Posterior cingulate gyrus (tissue), 11 donors: ENCODE measurements at regions not wholly inside any gene's neighbourhood (a gene's known extent, or its start where the extent isn't known, plus 50 kb on each side); places are given as distances from the start of the nearest gene placed in this dataset.

Experiments used
- DNase-seq, 10 donors: peaks; one replicate each; pipeline versions ENCODE4 v3.0.0 to v3.0.0-alpha.2; 2020 to 2021; ENCODE audit warnings: mixed read lengths in 3 of 10
- intact Hi-C: fragments of 100-400 bp; cut with DNase I; formaldehyde crosslinking; loops from one replicate; pipeline ENCODE4 v1.15.1; 2023

DNA sequence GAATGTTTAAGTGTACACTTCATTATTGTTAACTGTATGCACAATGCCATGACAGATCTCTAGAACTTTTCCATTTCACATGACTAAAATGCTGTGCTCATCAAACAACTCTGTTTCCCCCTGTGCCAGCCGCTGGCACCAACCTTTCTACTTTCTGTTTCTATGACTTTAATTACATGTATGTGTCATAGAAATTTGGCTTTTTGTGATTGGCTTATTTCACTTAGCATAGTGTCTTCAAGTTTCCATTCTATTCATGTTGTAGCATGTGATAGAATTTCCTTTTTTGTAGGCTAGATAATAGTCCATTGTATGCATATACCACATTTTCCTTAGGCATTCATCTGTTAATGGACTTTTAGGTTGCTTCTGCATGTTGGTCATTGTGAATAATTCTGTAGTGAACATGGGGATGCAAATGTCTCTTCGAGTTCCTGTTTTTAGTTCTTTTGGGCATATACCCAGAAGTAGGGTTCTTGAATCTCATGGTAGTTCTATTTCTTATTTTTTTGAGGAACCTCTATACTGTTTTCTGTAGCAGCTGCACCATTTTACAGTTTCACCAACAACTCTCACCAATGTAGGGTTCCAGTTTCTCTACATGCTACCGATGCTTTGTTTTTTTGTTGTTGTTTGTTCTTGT is 184.4 kb upstream of the DMRT1 start:
- intact Hi-C loops: no loop called here

DNA sequence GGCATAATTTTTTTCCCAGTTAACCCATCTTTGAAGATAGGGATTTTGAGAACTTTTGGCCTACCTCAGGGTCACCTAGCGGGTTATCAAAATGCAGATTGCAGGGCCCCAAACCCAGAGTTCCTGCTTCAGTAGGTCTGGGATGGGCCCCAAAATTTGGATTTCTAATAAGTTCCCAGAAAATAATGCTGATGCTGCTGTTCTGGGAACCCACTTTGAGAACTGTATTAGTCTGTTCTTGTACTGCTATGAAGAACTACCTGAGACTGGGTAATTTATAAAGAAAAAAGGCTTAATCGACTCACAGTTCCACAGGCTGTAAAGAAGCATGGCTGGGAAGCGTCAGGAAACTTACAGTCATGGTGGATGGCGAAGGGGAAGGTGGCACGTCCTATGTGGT is 182.2 kb upstream of the DMRT1 start:
- intact Hi-C loops: no loop called here
- DNase-seq: no peak

More for the DNA sequence above, 184.4 kb upstream of the DMRT1 start:
- no peak for DNase-seq

DNA sequence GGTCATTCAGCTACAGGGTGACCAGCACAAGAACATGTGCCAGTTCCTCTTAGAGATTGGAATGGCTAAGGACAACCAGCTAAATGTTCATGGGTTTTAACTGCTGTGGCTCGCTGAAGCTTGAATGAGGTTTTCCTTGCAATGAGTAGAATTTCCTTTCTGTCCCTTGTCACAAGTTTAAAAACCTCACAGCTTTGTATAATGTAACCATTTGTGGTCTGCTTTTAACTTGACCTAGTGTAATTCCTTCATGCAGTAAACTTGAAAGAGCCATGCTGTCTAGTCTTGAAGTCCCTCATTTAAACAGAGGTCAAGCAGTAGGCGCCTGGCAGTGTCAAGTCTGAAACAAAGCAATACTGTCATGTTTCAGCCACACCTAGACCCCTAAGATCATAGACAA is 181.3 kb upstream of the DMRT1 start:
- no peak for DNase-seq

DNA sequence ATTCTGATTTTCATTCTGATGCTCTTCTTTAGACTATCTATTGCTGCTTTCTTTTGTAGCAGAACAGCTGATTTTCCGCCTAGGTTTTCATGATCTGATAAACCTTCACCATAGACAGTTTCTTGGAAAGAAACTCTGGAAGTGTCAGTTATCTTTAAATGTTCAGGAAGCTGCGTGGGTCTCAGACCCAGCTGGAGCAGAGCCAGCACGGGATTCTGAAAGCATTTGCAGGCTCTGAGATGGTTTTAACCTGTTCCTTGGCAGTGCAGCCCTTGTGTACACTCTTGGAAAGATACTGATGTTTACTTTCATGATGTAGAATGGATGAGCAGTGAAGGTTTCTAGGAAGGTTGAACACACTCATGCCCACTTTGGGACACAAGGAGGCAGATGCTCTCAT is 178.0 kb upstream of the DMRT1 start:
- intact Hi-C loops: no loop called here
- DNase-seq: no peak

More for the DNA sequence above, 181.3 kb upstream of the DMRT1 start:
- intact Hi-C loops: no loop called here

DNA sequence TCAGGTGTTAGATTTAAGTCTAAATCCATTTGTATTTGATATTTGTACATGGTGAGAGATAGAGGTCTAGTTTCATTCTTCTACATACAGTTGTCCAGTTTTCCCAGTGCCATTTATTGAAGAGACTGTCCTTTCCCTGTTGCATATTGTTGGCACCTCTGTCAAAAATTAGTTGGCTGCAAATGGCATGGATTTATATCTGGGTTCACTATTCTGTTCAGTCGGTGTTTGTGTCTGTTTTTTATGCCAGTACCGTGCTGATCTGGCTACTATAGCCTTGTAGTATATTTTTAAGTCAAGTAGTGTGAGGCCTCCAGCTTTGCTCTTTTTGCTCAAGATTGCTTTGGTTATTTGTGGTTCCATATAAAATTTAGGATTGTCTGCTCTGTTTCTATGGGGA is 176.2 kb upstream of the DMRT1 start:
- DNase-seq: no peak
- intact Hi-C loops: no loop called here

DNA sequence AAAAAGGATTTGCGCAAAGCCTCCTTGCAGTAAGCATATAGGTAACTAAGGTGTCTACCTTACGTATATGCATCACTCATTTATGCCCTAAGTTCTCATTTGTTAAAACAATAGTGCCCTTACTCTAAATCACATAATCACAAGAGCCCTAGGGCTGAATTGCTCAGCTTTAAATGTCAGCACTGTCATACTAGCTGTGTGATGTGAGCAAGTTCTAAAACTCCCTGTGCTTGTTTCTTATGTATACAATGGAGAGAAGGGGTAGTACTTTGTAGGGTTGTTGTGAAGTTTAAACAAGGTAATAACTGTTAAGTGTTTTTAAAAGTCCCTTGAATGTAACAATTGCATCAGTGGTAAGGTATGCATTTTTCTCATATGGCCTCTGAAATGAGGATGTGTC is 169.5 kb upstream of the DMRT1 start:
- DNase-seq: no peak
- intact Hi-C loops: no loop called here

DNA sequence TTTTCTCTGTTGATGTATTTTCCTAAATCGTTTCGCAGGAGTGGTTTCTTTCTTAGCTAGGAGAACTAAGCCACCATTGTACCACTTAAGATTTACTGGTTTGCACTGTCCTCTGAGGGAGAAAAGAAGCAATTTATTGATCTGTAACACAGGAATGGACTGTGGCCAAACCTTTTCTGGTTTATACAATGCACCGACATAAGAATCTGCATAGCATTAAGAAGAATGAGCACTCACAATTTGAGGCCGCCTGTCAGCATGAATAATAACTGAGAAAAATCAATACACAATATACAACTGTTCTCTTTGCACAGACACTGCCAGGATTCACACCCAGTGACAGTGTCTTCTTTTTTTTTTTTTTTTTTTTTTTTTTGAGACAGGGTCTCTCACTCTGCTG is 168.6 kb upstream of the DMRT1 start:
- DNase-seq: no peak
- intact Hi-C loops: no loop called here

DNA sequence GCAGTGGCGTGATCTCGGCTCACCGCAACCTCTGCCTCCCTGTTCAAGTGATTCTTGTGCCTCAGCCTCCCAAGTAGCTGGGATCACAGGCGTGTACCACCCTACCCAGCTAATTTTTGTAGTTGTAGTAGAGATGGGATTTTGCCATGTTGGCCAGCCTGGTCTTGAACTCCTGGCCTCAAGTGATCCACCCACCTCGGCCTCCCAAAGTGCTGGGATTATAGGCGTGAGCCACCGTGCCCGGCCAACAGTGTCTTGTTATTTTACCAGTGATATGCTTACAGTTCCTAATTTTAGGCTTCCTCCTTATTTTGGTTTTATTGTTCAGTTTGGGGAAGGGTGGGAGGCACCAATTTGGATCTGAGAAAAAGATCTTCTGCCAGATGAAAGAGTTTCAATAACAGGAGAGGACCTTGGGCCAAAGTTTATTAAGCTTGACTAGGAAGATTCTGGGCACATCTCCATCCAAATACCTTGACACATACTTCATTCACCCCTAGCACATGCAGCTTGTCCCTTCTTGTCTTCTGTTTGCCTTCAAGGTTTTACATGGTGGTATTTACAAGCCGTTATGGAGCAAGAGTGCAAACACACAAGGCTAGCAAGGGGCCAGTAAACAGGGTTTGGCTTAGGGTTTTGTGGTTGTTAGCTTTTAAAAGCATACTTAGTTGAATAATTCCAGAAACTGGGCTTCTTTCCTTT is 168.1 kb upstream of the DMRT1 start:
- DNase-seq: no peak

DNA sequence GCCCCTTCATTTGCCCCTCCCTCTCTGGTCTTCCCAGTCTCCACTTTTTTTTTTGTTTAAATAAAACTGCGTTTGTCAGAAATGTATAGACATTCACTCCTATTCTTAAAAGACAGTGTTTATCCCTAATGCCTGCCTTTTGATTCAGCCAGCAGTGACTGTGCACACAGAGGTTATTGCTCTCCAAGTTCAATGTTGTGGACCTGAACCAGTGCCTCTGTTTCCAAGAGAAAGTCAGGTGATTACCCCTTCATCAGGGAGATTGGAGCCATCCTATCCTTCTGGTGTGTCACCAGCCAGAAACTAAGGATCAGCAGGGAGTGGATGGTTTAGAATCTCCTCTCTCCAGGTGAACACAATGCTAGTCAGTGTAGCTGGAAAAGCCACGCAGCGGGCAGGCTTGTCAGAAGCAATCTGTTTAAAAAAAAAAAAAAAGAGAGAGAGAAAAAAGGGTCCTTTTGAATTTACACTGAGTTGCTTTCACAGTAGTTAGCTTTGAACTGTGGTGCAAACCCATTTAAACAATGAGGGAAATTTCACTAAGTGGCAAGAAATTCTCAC is 167.5 kb upstream of the DMRT1 start:
- intact Hi-C loops: no loop called here
- no peak for DNase-seq

More for the DNA sequence above, 168.1 kb upstream of the DMRT1 start:
- intact Hi-C loops: no loop called here

DNA sequence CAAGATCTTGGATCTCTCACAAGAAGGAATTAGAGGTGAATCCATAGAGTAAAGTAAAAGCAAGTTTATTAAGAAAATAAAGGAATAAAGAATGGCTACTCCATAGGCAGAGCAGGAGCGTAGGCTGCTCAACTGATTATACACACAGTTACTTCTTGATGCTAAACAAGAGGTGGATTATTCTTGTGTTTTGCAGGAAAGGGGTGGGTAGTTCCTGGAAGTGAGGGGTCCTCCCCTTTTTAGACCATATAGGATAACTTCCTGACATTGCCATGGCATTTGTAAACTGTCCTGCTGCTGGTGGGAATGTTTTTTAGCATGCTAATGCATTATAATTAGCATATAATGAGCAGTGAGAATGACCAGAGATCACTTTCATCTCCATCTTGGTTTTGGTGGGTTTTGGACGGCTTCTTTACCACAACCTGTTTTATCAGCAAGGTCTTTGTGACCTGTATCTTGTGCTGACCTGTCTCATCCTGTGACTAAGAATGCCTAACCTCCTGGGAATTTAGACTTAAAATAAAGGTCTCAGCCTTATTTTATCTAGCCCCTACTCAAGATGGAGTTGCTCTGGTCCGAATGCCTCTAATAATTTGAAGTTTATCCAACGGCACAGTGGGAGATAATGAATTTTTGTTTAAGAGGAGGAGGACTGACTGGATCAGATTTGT is 165.7 kb upstream of the DMRT1 start:
- no peak for DNase-seq
- intact Hi-C loops: no loop called here

DNA sequence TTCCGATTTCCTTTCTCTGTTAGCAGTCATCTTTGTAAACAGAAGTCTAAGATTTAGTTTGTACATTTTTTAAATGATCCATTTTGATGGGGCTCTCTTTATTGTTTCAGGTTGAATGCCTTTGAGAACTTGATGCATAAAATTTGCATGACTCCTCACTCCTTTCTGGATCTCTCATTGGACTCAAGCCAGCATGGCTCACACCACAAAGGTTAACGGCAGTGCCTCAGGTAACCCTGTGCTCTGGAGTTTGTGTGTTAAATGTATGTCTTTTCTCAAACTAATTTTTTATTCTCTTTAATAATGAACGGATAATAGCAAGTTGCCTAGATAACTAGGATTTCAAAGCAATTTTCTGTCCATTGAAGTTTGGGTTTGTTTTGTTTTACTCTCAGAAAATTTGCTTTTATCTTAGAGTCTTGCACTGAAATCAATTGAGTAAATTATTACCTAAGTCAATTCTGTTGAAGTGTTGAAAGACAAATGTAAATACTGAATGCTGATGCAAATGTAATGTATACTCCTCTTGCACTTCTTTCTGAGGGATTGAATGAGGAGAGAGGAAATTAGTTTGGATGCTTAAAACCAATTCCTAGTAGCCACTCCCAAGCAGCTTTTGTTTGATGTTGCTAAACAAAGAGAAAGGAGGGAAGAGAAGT is 164.6 kb upstream of the DMRT1 start:
- intact Hi-C loops: no loop called here
- no peak for DNase-seq

DNA sequence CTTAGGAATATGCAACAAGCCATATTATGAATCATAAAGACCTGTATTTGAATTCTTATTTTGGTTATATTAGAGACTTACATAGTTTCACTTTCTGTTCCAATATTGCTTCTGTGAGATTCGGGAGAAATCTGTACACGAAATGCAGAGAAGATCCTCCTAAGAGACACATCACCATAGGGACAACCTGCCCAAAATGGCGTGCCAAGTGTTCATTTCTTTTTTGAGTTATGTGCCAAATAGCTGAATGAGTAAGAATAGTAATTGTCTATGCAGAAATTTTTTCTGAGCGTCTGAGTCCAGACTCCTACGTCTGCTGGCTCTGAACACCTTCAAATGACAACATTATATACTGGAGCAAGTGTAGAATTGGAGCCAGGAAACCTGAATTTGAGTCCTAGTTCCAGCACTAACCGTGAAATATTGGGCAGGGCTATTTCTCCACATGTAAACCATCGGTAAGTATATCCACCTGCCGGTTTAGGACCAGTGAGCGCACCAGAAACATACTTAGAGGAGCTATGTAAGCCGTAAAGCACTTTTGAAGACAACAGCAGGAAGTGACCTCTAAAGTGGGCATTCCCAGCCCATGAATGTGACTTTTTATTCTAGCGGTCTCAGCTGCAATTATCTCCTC is 163.9 kb upstream of the DMRT1 start:
- no peak for DNase-seq
- intact Hi-C loops: no loop called here

DNA sequence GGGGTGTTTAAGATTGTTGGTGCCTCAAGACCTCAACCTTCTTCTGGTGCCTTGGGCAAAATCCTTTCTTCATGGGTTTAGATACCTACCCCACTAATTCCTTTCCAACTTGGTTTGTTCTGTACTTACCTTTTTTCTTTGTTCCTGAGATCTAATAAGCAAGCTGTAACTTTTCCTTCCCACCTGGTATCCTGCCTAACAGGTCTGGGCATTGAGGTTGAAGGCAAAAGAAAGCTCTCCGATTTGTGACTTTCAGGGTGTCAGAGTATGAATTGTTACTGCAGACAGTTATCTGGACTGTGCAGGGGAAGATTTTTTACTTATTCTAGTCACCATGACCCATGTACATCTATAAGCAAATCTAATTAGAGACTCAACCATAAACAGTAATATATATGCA is 162.6 kb upstream of the DMRT1 start:
- intact Hi-C loops: no loop called here
- no peak for DNase-seq

DNA sequence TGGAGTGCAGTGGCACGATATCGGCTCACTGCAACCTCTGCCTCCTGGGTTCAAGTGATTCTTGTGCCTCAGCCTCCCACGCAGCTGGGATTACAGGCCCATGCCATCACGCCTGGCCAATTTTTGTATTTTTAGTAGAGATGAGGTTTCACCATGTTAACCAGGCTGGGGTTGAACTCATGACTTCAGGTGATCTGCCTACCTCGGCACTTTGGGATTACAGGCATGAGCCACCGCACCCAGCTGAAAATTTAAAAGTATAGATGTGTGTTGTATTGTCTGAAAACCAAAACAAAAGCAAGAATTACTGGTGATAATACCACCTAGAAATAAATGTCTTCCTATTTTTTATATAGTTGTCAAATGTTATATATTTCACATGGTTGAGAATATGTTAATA is 162.0 kb upstream of the DMRT1 start:
- intact Hi-C loops: no loop called here
- no peak for DNase-seq

DNA sequence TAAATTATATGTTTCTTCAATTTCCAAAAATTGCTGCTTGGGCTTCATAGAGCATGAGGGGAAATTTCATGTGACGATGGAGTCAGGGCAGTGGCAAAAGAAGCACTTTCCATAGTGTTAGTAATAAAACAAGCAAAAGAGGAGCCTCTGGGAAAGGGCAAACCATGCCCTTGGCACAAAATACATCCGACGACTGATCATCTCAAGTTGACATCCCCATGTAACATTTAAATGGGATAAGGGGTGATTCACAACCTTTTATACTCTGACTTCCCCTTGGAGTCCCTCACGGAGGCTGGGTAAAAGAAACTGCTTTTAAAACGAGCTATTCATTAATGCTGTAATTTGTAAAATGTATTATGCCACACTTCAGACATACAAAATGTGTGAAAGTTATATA is 161.4 kb upstream of the DMRT1 start:
- intact Hi-C loops: loop anchor here (10.0 kb wide), 1 partner anchor 65 kb away; no protein-coding TSS in a partner anchor
- no peak for DNase-seq

DNA sequence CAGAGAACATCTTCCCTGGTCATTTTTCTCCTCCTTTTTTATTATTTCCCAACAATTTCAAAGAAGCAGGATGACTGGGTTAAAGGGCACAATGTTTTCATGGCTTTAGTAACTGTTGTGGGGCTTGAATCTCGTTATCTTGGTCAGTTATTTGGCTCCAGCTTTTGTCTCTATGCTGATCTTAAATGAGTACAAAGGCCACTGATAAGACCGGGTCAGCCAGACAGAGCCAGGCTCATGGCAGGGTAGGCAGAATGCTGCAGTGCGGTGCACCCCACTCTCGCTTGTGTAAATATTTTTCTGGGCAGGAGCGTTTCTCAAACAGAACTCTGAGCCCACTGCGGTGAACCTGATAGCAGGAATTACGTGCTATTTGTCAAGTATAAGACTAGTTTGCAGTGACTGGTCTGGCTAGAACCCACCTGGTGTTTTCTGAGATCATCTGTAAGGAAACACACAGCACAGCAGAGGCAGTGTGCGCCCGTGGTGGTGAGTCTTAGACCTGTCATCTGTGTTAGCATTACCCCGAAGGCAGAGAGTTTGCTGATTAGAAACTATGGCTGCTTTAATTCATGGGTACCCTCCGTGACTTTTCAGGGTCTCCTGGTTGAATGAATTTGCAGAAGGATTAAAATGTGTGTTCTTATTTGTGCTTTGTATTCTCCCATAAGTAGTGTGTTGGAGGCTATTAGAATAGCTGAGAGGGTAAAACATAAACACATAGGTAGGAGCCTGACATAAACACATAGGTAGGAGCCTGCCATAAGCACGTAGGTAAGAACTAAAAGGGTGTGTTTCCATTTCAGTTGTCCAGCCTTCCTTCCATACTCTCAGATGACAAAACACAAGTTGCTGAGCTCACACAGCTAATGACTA is 158.6 kb upstream of the DMRT1 start:
- intact Hi-C loops: loop anchor here (10.0 kb wide), 1 partner anchor 68 kb away; no protein-coding TSS in a partner anchor
- no peak for DNase-seq

DNA sequence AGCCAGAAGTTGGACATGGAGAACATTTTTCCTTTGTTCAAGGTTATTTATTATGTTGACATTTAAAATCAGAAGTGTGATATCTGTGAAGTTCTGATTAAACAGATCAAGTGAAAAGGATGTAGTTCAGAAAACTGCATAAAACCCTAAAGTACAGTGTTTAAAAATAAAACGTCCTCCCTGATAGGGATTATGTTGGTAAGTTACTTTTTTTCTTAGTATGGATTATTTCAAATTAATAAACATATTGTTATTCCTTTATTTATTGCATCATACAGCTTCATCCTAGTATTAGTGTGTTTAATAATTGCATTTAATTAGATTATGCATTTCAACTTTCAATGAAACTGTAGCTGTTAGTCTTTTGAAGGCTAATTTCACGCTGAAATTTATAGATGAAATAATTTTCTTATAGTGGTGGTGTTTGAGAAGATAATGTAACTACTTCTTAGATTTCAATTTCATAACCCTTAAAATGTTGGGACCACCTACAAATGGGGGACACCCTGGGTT is 157.9 kb upstream of the DMRT1 start:
- no peak for DNase-seq
- intact Hi-C loops: loop anchor here (10.0 kb wide), 1 partner anchor 69 kb away; no protein-coding TSS in a partner anchor

DNA sequence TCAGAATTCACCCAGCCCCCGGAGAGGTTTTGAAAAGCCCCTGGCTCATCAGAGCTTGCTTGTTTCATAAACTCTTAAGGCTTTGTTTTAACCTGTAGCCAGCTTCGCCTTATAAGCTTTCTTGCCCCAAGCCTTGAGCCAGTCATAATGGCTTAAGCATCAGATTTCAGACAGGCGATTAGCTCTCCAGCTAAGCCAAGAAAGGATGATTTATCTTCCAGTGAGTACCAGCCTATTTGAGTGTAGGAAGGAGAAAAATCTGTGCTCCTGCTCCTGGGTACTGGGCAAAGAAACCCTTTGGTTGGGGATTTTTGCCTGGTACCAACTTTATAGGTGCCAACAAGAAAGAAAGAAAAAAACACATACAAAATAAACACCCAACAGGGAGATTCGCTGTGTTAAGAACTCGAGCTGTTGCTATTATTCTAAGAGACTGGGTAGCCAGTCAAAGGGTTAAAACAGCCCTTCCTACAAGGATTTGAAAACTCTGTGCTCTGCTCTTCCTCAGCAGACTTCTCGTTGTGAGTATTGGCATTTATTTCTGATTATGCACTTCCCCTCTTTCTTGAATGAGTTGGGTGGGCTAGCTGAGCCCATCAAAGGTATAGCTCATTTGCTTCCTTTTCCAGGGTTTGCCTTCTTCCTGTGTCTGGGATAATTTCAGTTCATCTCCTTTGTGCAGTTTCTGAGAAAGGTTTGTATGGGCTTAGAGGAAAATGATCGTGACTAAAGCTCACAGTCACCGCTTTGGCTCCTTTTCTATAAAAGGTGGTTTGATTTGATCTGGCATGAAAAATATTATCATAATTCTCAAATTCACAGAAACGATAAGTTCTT is 157.2 kb upstream of the DMRT1 start:
- intact Hi-C loops: loop anchor here (10.0 kb wide), 1 partner anchor 69 kb away; no protein-coding TSS in a partner anchor
- DNase-seq: no peak
